WTC11 (cell line): ENCODE measurements at regions not wholly inside any gene's neighbourhood (a gene's known extent, or its start where the extent isn't known, plus 50 kb on each side); places are given as distances from the start of the nearest gene placed in this dataset.

Source experiments
- CTCF ChIP-seq: fragments of 200-600 bp; IDR thresholded peaks from 2 replicates; pipeline ENCODE4 v1.8.0; 2022; ENCODE audit warnings: antibody characterized with exemption
- E2F1 ChIP-seq: sonication (generic); formaldehyde crosslinking; IDR thresholded peaks from 2 replicates; pipeline ENCODE4 v1.8.0; 2022; ENCODE audit warnings: mild to moderate bottlenecking, missing genetic modification reagents
- ETV6 ChIP-seq: sonication (generic); formaldehyde crosslinking; IDR thresholded peaks from 2 replicates; pipeline ENCODE4 v1.8.1; 2022; ENCODE audit warnings: mild to moderate bottlenecking, missing genetic modification reagents
- HMGXB4 ChIP-seq: sonication (generic); formaldehyde crosslinking; IDR thresholded peaks from 2 replicates; pipeline ENCODE4 v1.8.1; 2023; ENCODE audit warnings: mild to moderate bottlenecking, moderate library complexity, missing genetic modification reagents
- MAX ChIP-seq: sonication (generic); formaldehyde crosslinking; IDR thresholded peaks from 2 replicates; pipeline ENCODE4 v1.8.0; 2022; ENCODE audit warnings: mild to moderate bottlenecking, missing genetic modification reagents
- TEAD4 ChIP-seq: sonication (generic); formaldehyde crosslinking; IDR thresholded peaks from 2 replicates; pipeline ENCODE4 v1.8.0; 2022; ENCODE audit warnings: mild to moderate bottlenecking, missing genetic modification reagents
- ZBTB43 ChIP-seq: sonication (generic); formaldehyde crosslinking; IDR thresholded peaks from 2 replicates; pipeline ENCODE4 v1.8.1; 2023; ENCODE audit warnings: mild to moderate bottlenecking, missing genetic modification reagents
- ZMAT4 ChIP-seq: fragments of 250-450 bp; sonication (Bioruptor Pico); IDR thresholded peaks from 2 replicates; pipeline ENCODE4 v1.9.0; 2021; ENCODE audit warnings: mild to moderate bottlenecking
- ZNF263 ChIP-seq: sonication (generic); formaldehyde crosslinking; IDR thresholded peaks from 2 replicates; pipeline ENCODE4 v1.8.1; 2022; ENCODE audit warnings: low read depth, mild to moderate bottlenecking, moderate library complexity, missing genetic modification reagents

GRCh38 chr1:168640182-168640581 lies 63.8 kb downstream of the XCL1 start:
- no peak for TF ChIP-seq MAX (CRISPR knock-in tag)
- TF ChIP-seq ZMAT4 (CRISPR knock-in tag) = no peak
- TF ChIP-seq HMGXB4 (CRISPR knock-in tag) = no peak
- no peak for TF ChIP-seq ETV6 (CRISPR knock-in tag)
- no peak for TF ChIP-seq ZBTB43 (CRISPR knock-in tag)
- TF ChIP-seq CTCF = no peak
- no peak for TF ChIP-seq ZNF263 (CRISPR knock-in tag)
- TF ChIP-seq TEAD4 (CRISPR knock-in tag) = no peak
- TF ChIP-seq E2F1 (CRISPR knock-in tag) = no peak
